NCI-H1694 (cell line): ENCODE measurements at regions not wholly inside any gene's neighbourhood (a gene's known extent, or its start where the extent isn't known, plus 50 kb on each side); places are given as distances from the start of the nearest gene placed in this dataset.
A peak's percentile ranks its signal among the peaks of the same experiment; 100 is the strongest.

ENCODE experiments used
- DNase-seq: peaks from one replicate; lab custom pipeline; 2025; lab: John Stamatoyannopoulos, UW

DNA sequence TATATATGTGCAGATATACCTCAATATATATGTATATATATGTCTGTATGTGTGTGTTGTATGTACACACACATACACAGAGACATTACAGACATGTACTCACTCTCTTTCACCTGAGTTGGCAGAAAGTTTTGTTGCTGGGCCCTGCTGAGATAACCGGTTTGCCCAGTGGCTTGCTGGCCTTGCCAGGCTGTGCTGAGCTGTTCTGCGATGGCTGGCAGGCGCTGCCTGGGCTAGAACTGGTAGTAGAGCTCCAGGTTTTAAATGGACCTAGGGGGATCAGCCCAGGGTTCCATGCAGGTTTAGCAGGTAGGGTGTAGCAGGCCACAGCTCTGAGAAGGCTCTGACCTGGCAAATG, 394.3 kb downstream of the GADD45G start:
- DNase-seq, result no peak

DNA sequence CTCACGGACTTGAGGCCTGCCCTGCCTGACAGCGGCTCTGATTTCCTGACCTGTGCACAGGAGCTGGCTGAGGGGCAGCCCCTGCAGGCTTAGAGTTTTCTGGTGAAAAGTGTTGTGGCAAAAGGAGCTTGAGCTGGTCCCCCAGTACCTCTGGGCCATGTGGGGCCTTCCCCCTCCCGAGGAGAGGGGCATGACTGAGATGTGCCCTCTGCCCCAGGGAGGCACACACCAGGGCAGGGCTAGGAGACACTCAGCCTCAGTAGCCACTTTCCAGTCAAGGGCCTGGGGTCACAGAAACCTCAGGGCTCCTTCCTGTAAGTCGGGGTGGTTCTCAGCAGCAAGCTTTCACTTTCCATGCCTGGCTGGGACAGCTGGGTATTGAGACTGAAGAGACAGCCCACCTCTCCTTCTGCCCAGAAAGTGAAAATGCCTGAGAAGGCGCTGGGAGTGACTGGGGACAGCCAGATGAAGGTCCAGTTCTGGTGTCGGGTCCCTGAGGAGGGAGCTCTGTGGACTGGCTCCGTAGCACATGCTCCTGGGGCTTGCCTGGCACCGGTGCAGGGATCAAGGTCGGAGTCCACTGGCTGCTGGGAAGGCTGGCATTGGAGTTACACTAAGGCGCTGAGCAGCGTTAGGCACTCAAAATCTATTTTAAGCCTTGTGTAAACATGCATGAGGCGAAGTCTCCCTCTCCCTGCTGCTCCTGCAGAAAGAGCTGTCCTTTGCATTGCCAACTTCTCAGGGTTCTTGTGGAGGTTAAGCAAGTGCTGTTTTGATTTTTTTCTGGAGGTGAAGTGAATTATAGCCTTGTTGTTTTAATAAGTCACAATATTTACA, 394.9 kb downstream of the GADD45G start:
- peak; percentile 46 for DNase-seq

DNA sequence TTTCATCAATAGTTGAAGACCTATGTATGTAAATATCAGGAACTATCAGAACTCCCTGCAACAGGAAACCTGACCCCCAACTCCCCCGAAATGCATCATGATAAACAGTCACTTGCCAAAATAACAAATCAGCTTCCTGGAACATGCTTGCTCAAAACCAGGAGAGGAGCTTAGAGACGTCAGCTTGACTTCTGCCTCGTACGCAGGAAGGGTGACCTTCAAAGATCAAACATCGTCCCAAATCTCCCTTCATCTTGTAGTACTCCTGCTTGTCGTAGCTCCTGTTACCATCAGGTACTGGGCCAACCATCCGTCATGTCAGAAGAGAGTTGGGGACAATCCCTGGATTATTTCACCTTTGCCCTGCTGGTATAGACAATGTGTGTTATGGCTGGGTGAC, 396.1 kb downstream of the GADD45G start:
- DNase-seq, result no peak

GRCh38 chr9:90001747-90002146, 396.9 kb downstream of the GADD45G start:
- no peak for DNase-seq

GRCh38 chr9:90002397-90003271, 397.8 kb downstream of the GADD45G start:
- no peak for DNase-seq

- DNase-seq, result no peak
Measured at GRCh38 chr9:90005388-90005787, 400.6 kb downstream of the GADD45G start.

- DNase-seq, result no peak
Measured at GRCh38 chr9:90007516-90008440, 403.0 kb downstream of the GADD45G start.

- DNase-seq, result no peak
Measured at GRCh38 chr9:90009447-90009846, 404.6 kb downstream of the GADD45G start.

DNA sequence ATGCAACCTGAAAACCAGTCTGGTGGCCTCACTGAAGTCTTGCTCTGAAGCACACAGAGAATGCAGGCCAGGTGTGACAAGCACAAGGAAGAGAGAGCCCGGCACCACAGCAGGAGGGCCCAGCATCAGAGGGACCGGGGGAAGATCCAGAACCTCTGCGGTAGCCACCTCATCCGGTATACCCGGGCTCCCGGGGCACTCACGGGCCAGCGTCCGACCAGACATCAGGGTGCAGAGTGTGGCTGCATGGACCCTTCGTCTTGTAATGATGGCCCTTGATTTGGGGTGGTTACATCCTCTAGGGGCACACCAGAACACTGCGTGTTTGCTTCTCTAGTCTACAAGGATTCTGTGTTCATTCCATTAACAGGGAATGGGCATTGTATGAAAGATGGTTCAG, 406.0 kb downstream of the GADD45G start:
- DNase-seq, result no peak

- no peak for DNase-seq
Measured at GRCh38 chr9:90012949-90013348, 408.1 kb downstream of the GADD45G start.

DNA sequence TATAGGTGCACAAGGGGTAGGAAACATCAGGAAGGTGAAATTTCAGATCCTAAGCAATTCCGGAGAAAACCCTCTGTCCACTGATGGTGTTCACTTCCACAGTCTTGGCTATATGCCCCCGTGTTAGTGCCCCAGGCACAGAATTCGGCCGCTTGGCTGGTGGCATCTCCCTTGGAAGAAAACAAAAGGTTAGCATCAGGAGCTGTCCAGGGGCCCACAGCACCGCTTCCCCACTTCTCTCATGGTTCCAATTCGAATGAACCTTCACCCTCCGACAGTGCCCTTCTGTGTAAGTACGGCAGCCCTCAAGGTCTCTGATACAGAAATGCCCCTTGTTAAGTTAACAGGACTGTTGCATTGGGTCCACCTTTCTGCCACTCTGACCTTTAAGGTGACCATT, 409.0 kb downstream of the GADD45G start:
- no peak for DNase-seq

DNA sequence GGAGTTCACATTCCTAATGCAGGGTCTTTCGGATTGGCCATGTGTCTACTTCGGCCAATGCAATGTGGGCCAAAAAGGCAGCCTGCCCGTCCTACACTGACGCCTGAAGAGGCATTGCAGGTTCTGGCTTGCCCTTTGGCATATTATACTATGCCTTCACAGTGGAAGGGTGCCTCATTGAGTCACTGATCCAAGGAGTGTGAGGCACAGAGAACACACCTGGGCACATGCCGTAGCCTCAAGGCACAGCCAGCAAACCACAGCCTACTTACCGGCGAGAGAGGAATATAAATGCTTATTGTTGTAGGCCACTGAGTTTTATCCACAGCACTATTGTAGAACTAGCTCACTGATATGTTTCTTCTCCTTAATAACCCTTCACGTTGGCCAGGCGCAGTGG, 409.6 kb downstream of the GADD45G start:
- no peak for DNase-seq

DNA sequence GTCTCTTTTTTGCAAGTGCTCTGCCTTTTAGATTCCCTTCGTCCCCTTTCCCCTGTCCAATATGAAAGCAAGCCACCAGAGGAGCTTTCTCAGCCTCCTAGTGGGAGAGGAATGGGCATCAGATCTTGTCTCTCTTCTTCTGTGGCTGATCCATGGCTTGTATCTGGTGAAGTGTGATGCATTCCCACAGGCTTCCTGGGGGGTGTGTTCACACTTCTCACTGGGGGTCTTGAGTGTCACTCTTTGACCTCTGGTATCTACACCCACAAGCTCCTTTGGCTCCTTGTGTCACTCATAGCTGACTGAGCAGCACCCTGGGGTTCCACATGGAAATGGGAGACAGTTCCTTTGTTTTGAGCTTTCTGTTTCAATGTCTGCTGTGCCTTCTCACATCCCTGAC, 411.5 kb downstream of the GADD45G start:
- no peak for DNase-seq

- DNase-seq, result no peak
Measured at GRCh38 chr9:90017679-90018078, 412.9 kb downstream of the GADD45G start.

GRCh38 chr9:90018688-90019087, 413.9 kb downstream of the GADD45G start:
- DNase-seq, result no peak

- no peak for DNase-seq
Measured at GRCh38 chr9:90019626-90020025, 414.8 kb downstream of the GADD45G start.

- DNase-seq, result no peak
Measured at GRCh38 chr9:90020276-90020871, 415.6 kb downstream of the GADD45G start.

- DNase-seq, result no peak
Measured at GRCh38 chr9:90021216-90021906, 416.5 kb downstream of the GADD45G start.

DNA sequence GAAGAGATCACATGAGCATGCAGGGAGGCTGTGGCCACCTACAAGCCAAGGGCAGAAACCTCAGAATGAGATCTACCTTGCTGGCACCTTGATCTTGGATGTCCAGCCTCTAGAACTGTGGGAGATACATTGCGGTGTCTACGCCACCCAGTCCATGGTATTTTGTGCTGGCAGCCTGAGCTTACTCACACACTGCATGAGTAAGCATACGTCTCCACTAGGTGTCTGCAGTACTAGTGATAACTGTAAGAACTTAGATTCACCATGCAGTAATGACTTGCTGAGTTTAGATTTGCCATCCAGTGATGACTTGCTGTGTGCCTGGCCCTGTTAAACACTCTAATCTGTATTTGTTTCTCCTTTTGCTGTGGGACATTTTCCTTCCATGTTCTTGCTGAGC, 417.7 kb downstream of the GADD45G start:
- DNase-seq, result no peak

DNA sequence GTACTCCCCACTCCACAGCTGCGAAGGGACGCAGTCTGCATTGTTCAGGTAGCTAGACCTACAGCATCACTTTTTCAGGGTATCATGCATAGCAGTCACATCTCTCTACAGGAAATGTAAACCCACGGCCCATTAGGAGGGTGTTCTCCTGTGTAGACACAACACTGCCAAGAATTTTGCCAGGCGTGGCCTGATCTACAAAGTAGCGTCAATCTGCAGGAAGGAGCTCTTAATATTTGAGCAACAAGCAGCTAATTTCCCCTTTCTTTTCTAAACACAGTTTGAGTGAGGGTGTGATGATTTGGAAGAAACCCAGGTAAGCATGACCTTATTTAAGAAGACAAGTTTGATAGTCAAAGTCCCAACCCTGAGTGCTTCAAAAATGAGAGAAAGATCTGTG, 419.0 kb downstream of the GADD45G start:
- DNase-seq, result no peak

DNA sequence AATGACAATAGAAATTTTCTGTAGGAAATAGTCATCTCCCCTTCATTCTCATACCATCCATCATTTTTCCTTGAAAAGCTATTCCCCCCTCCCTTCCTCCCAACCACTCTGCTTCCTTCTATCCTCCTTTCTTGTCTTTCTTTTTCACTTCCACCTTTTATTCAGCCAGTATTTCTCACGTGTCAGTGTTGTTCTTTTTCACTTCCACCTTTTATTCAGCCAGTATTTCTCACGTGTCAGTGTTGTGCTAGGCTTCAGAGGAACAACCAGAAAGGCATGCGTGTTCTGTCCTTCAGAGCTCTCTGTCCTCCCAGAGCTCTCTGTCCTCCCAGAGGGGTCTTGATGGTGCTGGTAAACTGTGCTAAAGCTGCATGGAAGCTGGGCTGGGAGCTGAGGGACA, 419.6 kb downstream of the GADD45G start:
- DNase-seq, result no peak
